ENCODE measurements at regions not wholly inside any gene's neighbourhood (a gene's known extent, or its start where the extent isn't known, plus 50 kb on each side); places are given as distances from the start of the nearest gene placed in this dataset. TPM values are rescaled to one million over a fixed set of nuclear protein-coding genes. Genes with fewer than 3 reads are reported as not detected.

DNA sequence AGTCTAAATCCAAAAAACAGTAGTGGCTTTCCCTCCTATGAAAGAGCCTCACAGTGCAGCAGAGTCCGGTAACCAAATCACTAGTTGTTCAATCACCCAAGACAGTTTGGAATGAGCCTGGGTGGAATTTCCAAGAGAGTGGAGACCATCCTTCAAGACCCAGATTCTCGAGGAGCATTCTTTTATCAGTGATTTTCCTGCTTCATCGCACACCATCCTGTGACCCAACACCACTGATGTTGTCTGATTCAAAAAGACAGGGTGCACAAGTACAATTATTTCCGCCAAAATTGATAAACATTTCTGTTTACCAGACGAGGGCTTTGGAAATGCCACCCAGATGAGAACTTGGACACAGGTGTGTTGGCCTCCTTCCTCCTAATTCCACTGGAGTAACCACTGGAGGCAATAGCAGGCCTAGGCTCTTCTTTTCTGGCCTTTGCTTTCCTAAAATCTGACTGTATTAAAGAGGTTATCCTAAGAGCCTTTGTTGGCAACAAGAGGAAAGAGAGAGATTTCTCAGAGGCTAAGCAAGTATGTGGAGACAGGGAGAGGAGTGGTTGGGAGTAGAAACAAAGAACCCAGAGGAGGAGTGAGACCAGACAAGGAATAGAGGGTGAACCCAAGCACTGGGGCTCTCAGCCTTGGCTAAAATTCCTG, 56.3 kb upstream of the S1PR3 start:
- no peak overlapping the region for H3K9ac ChIP-seq (ENCODE audit: low read length)

GRCh38 chr9:88936132-88936531, 55.1 kb upstream of the S1PR3 start:
- Histone ChIP-seq H3K36me3 (ENCODE audit: insufficient read depth, low read length) (no peaks in the 10 kb centered on the region), H3K4me1 (ENCODE audit: low read length) (no peaks in the 10 kb centered on the region), H3K9ac (ENCODE audit: low read length) (no peak overlapping the region), H3K4me2 (ENCODE audit: low read depth, low read length, poor library complexity, severe bottlenecking) (no peak overlapping the region), H3K27ac (ENCODE audit: low read length) (no peak overlapping the region), H3K4me3 (ENCODE audit: low read length) (no peak overlapping the region), H4K20me1 (ENCODE audit: insufficient read depth, low read depth, low read length) (no peaks in the 10 kb centered on the region), H3K9me3 (ENCODE audit: low read length) (no peaks in the 10 kb centered on the region; the same call in 1 of the 2 replicates), H3K79me2 (ENCODE audit: low read length) (no peaks in the 10 kb centered on the region), H3K27me3 (ENCODE audit: low read length) (no peaks in the 10 kb centered on the region), H2AFZ (ENCODE audit: low read length) (no peak overlapping the region), H3K9me2 (replicated peaks; ENCODE audit: insufficient read depth, low read length) (no peaks in the 10 kb centered on the region)
- DNase-seq: no peak

More for the DNA sequence above, 56.3 kb upstream of the S1PR3 start:
- no peaks in the 10 kb centered on the region; the same call in 1 of the 2 replicates for H3K9me3 ChIP-seq (ENCODE audit: low read length)
- no peak overlapping the region for H3K27ac ChIP-seq (ENCODE audit: low read length)
- no peaks in the 10 kb centered on the region for H4K20me1 ChIP-seq (ENCODE audit: insufficient read depth, low read depth, low read length)
- no peak overlapping the region for H3K4me3 ChIP-seq (ENCODE audit: low read length)
- no peaks in the 10 kb centered on the region for H3K79me2 ChIP-seq (ENCODE audit: low read length)
- no peaks in the 10 kb centered on the region for H3K4me1 ChIP-seq (ENCODE audit: low read length)
- DNase-seq: no peak
- no peak overlapping the region for H3K4me2 ChIP-seq (ENCODE audit: low read depth, low read length, poor library complexity, severe bottlenecking)
- no peaks in the 10 kb centered on the region for H3K36me3 ChIP-seq (ENCODE audit: insufficient read depth, low read length)
- no peak overlapping the region for H2AFZ ChIP-seq (ENCODE audit: low read length)
- H3K9me2 ChIP-seq (replicated peaks; ENCODE audit: insufficient read depth, low read length): no peaks in the 10 kb centered on the region
- H3K27me3 ChIP-seq (ENCODE audit: low read length): no peaks in the 10 kb centered on the region

DNA sequence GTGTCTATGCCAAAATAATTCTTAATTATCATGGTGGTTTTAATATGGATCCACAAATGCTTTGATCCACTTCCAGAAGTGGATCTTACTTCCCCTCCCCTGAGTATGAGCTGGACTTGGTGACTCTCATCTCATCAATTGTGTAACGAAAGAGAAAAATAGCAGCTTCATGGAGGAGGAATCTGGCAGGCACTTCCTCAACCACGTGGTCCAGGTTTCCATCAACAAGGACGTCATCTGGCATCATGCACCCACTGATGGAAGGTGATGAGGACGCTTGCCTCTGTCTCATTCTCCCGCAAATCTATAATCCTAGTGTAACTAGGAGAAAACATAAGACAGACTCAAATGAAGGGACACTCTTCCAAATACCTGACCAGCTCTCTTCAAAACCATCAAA, 54.6 kb upstream of the S1PR3 start:
- Histone ChIP-seq H2AFZ (ENCODE audit: low read length) (no peak overlapping the region), H3K27me3 (ENCODE audit: low read length) (no peaks in the 10 kb centered on the region), H3K79me2 (ENCODE audit: low read length) (no peaks in the 10 kb centered on the region), H3K9ac (ENCODE audit: low read length) (no peak overlapping the region), H3K4me3 (ENCODE audit: low read length) (no peak overlapping the region), H3K27ac (ENCODE audit: low read length) (no peak overlapping the region), H3K4me1 (ENCODE audit: low read length) (no peaks in the 10 kb centered on the region), H3K9me2 (replicated peaks; ENCODE audit: insufficient read depth, low read length) (no peaks in the 10 kb centered on the region), H3K4me2 (ENCODE audit: low read depth, low read length, poor library complexity, severe bottlenecking) (no peak overlapping the region), H3K36me3 (ENCODE audit: insufficient read depth, low read length) (no peaks in the 10 kb centered on the region), H3K9me3 (ENCODE audit: low read length) (no peaks in the 10 kb centered on the region), H4K20me1 (ENCODE audit: insufficient read depth, low read depth, low read length) (no peaks in the 10 kb centered on the region)
- DNase-seq: no peak

DNA sequence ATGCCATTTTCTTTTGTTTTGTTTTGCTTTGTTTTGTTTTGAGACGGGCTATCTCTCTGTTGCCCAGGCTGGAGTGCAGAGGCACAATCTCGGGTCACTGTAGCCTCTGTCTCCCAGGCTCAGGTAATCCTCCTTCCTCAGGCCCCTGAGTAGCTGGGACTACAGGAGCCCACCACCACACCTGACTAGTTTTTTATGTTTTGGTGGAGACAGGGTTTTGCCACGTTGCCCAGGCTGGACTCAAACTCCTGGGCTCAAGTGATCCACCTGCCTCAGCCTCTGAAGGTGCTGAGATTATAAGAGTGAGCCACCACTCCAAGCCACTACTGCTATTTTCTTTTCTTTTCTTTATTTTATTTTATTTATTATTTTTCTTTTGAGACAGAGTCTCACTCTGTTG, 54.0 kb upstream of the S1PR3 start:
- no peak overlapping the region for H3K27ac ChIP-seq (ENCODE audit: low read length)
- no peaks in the 10 kb centered on the region for H3K36me3 ChIP-seq (ENCODE audit: insufficient read depth, low read length)
- no peak overlapping the region for H3K4me2 ChIP-seq (ENCODE audit: low read depth, low read length, poor library complexity, severe bottlenecking)
- H4K20me1 ChIP-seq (ENCODE audit: insufficient read depth, low read depth, low read length): no peaks in the 10 kb centered on the region
- H2AFZ ChIP-seq (ENCODE audit: low read length): no peak overlapping the region
- H3K79me2 ChIP-seq (ENCODE audit: low read length): no peaks in the 10 kb centered on the region
- H3K4me3 ChIP-seq (ENCODE audit: low read length): no peak overlapping the region
- H3K9me3 ChIP-seq (ENCODE audit: low read length): no peaks in the 10 kb centered on the region
- no peak for DNase-seq
- H3K9ac ChIP-seq (ENCODE audit: low read length): no peak overlapping the region
- H3K27me3 ChIP-seq (ENCODE audit: low read length): no peaks in the 10 kb centered on the region
- H3K4me1 ChIP-seq (ENCODE audit: low read length): no peaks in the 10 kb centered on the region
- no peaks in the 10 kb centered on the region for H3K9me2 ChIP-seq (replicated peaks; ENCODE audit: insufficient read depth, low read length)

- no peaks in the 10 kb centered on the region for H3K27me3 ChIP-seq (ENCODE audit: low read length)
- H3K4me1 ChIP-seq (ENCODE audit: low read length): no peaks in the 10 kb centered on the region
- no peaks in the 10 kb centered on the region for H3K79me2 ChIP-seq (ENCODE audit: low read length)
- no peaks in the 10 kb centered on the region for H3K9me2 ChIP-seq (replicated peaks; ENCODE audit: insufficient read depth, low read length)
- H3K9me3 ChIP-seq (ENCODE audit: low read length): no peaks in the 10 kb centered on the region
- no peak overlapping the region for H2AFZ ChIP-seq (ENCODE audit: low read length)
- H3K27ac ChIP-seq (ENCODE audit: low read length): no peak overlapping the region
- H3K36me3 ChIP-seq (ENCODE audit: insufficient read depth, low read length): no peaks in the 10 kb centered on the region
- no peak overlapping the region for H3K4me2 ChIP-seq (ENCODE audit: low read depth, low read length, poor library complexity, severe bottlenecking)
- H3K4me3 ChIP-seq (ENCODE audit: low read length): no peak overlapping the region
- no peak for DNase-seq
- no peak overlapping the region for H3K9ac ChIP-seq (ENCODE audit: low read length)
- H4K20me1 ChIP-seq (ENCODE audit: insufficient read depth, low read depth, low read length): no peaks in the 10 kb centered on the region
Measured at GRCh38 chr9:88938189-88938588, 53.1 kb upstream of the S1PR3 start.

Small RNA genes lying in the stretch of these regions (small RNA-seq; reads per million reads assigned to genes)
- gene MIR4289: not detected

Data from Karpas-422 (cell line).